Activated T-cell treated with anti-CD3 and anti-CD28 coated beads, Interleukin-2, amount 50 U/mL, for 72 hours (primary cell): ENCODE measurements at regions not wholly inside any gene's neighbourhood (a gene's known extent, or its start where the extent isn't known, plus 50 kb on each side); places are given as distances from the start of the nearest gene placed in this dataset.

Source experiments
- ATAC-seq, 2 donors: fragments of 150-1000 bp; cut with Tn5 transposase; replicated peaks in 1 of 2; 2 replicates each; pipeline ENCODE4 v1.10.0; 2021; ENCODE audit warnings: moderate library complexity in 2 of 2, mild to moderate bottlenecking in 1 of 2
- DNase-seq, 2 donors: peaks; one replicate each; pipeline ENCODE4 v3.0.0; 2021 to 2022; ENCODE audit warnings: mixed read lengths in 1 of 2
- H3K27ac Mint-ChIP-seq: one replicate; pipeline ENCODE4 v1.8.0; 2022; ENCODE audit warnings: mild to moderate bottlenecking, moderate library complexity, mixed read lengths
- H3K27me3 Mint-ChIP-seq: one replicate; pipeline ENCODE4 v1.8.0; 2022; ENCODE audit warnings: low read depth, mixed read lengths
- H3K36me3 Mint-ChIP-seq, 2 donors: one replicate each; pipeline ENCODE4 v1.8.0; 2022; ENCODE audit warnings: mixed read lengths in 2 of 2, mild to moderate bottlenecking in 1 of 2; ENCODE audit not compliant: insufficient read depth in 2 of 2
- H3K4me1 Mint-ChIP-seq: one replicate; pipeline ENCODE4 v1.8.0; 2022; ENCODE audit warnings: low read depth, mixed read lengths
- H3K4me3 Mint-ChIP-seq, 2 donors: one replicate each; pipeline ENCODE4 v1.8.0; 2022; ENCODE audit warnings: mild to moderate bottlenecking in 2 of 2, mixed read lengths in 2 of 2, moderate library complexity in 2 of 2
- H3K9me3 Mint-ChIP-seq, 2 donors: one replicate each; pipeline ENCODE4 v1.8.0; 2022; ENCODE audit warnings: mixed read lengths in 2 of 2

GRCh38 chr1:116819081-116819480, 64.9 kb downstream of the CD2 start:
- H3K4me1 Mint-ChIP-seq: peaks cover 64% of the 10 kb centered on the region
- peaks cover 3 to 11% of the 10 kb centered on the region in 2 donors for H3K36me3 Mint-ChIP-seq
- H3K27ac Mint-ChIP-seq: no peak overlapping the region
- no peaks in the 10 kb centered on the region for H3K27me3 Mint-ChIP-seq
- peak overlapping the region in 1 of 2 donors; percentile 41 for H3K4me3 Mint-ChIP-seq
- H3K9me3 Mint-ChIP-seq: peaks cover under 1% of the 10 kb centered on the region in 2 donors
- ATAC-seq (no peak), DNase-seq (no peak)

DNA sequence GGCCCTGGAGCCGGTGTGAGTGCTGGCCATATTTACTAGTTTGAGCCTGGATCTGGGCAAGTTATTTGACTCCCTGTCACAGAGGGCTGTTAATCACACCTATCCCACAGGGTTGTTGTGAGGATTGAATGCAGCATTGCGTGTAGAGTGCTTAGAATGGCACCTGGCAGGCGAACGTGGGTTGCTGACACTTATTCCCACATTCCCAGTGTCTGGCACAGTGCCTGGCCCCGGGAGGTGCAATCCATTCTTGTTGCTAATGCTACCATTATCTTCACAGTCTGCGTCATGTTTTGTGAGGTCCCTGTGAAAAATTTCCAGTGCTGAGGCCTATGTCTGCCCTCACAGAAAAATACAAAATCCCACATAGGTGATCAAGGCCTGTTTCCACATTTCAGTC, 66.1 kb downstream of the CD2 start:
- H3K27me3 Mint-ChIP-seq: no peaks in the 10 kb centered on the region
- no peak for DNase-seq
- no peaks in the 10 kb centered on the region for H3K9me3 Mint-ChIP-seq
- ATAC-seq: no peak
- no peak overlapping the region for H3K4me3 Mint-ChIP-seq
- peaks cover 64% of the 10 kb centered on the region for H3K4me1 Mint-ChIP-seq
- no peak overlapping the region for H3K27ac Mint-ChIP-seq
- peaks cover 0 to 3% of the 10 kb centered on the region in 2 donors for H3K36me3 Mint-ChIP-seq

DNA sequence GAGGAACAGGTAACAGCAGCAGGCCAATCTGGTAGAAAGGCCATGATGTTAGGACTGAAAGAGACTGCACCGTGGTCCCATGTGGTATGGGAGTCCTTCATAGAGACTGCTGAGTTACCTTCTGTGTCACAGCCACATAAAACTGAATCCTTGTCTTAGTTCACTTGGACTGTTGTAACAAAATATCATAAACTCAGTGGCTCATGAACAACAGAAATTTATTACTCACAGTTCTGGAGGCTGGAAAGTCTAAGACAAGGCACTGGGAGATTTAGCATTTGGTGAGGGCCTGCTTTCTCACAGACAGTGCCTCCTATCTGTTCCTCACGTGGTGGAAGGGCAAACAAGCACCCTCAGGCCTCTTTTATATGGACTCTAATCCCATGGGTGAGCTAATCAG, 67.5 kb downstream of the CD2 start:
- H3K4me3 Mint-ChIP-seq: no peak overlapping the region
- no peaks in the 10 kb centered on the region for H3K36me3 Mint-ChIP-seq
- no peaks in the 10 kb centered on the region for H3K27me3 Mint-ChIP-seq
- DNase-seq: no peak
- ATAC-seq: peak in 1 of 2 donors; percentile 23
- H3K9me3 Mint-ChIP-seq: no peaks in the 10 kb centered on the region
- peaks cover 65% of the 10 kb centered on the region for H3K4me1 Mint-ChIP-seq
- no peak overlapping the region for H3K27ac Mint-ChIP-seq

GRCh38 chr1:116824631-116825206, 70.5 kb downstream of the CD2 start:
- H3K9me3 Mint-ChIP-seq: peaks cover 2 to 6% of the 10 kb centered on the region in 2 donors
- no peak for DNase-seq
- peaks cover 69% of the 10 kb centered on the region for H3K4me1 Mint-ChIP-seq
- H3K27ac Mint-ChIP-seq: peak overlapping the region; percentile 21
- H3K4me3 Mint-ChIP-seq: peak overlapping the region; percentile 79 to 83
- H3K36me3 Mint-ChIP-seq: peaks cover 6 to 13% of the 10 kb centered on the region in 2 donors
- ATAC-seq: no peak
- H3K27me3 Mint-ChIP-seq: no peaks in the 10 kb centered on the region

- H3K27ac Mint-ChIP-seq: peak overlapping the region; percentile 93
- peak overlapping the region; percentile 79 to 83 for H3K4me3 Mint-ChIP-seq
- DNase-seq: peak in 1 of 2 donors; percentile 30
- H3K27me3 Mint-ChIP-seq: no peaks in the 10 kb centered on the region
- H3K9me3 Mint-ChIP-seq: peaks cover 2 to 6% of the 10 kb centered on the region in 2 donors
- H3K36me3 Mint-ChIP-seq: peaks cover 6 to 13% of the 10 kb centered on the region in 2 donors
- no peak for ATAC-seq
- peaks cover 70% of the 10 kb centered on the region for H3K4me1 Mint-ChIP-seq
Observed at GRCh38 chr1:116825207-116825719, 71.0 kb downstream of the CD2 start.

DNA sequence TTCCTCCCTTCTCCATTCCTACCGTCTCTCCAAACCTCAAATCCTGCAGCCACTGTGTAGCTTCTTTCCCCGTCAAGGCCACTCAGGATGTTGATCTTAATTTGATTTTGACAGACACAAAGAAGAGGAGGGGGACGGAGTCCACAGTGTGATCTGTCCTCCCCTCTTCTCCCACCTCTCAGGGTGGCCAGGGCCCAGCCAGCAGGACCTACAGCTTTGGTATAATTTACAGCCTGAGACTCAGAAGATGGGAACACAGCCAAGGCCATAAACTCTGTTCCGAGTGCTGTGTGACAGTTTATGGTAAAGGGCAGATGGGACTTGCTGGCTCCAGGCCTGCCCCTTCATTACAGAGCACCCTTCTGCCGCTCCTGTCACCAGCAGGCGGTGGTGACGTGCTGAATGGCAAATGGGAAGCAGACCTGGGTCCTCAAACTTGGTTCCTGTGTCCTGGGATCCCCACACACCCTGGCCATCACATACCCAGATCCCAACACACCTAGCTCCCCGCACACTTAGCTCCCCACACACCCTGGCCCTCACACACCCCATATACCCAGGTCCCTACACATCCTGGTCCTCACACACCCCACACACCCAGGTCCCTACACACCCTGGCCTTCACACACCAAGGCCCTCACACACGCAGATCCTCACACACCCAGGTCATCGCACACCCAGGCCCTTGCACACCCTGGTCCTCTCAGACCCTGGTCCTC, 71.6 kb downstream of the CD2 start:
- Mint-ChIP-seq H3K4me3 (peak overlapping the region; percentile 79 to 83), H3K27ac (peak overlapping the region; percentile 93), H3K4me1 (peaks cover 73% of the 10 kb centered on the region), H3K36me3 (peaks cover 10 to 13% of the 10 kb centered on the region in 2 donors), H3K9me3 (peaks cover 2 to 10% of the 10 kb centered on the region in 2 donors), H3K27me3 (no peaks in the 10 kb centered on the region)
- ATAC-seq: no peak
- no peak for DNase-seq

GRCh38 chr1:116826818-116827606, 72.8 kb downstream of the CD2 start:
- H3K9me3 Mint-ChIP-seq: peaks cover 2 to 11% of the 10 kb centered on the region in 2 donors
- ATAC-seq: peak; percentile 90 to 91

DNA sequence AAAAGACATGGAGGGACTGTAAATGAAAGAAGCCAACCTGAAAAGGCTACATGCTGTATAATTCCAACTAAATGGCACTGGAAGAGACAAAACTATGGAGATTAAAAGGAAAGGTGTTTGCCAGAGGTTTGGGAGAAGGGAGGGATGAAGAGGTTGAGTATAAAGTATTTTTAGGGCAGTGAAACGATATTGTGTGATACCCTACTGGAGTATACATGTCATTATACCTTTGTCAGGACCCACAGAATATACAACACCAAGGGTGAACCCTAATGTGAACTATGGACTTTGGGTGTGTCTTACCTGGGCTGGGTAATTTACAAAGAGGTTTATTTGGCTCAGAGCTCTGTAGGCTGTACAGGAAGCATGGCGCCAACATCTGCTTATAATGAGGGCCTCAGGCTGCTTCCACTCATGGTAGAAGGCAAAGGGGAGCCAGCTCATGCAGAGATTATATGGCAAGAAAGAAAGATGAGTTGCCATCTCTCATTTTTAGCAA, 73.4 kb downstream of the CD2 start:
- DNase-seq (no peak), ATAC-seq (peak; percentile 6 to 20)
- peak overlapping the region; percentile 79 to 83 for H3K4me3 Mint-ChIP-seq
- H3K9me3 Mint-ChIP-seq: peaks cover 2 to 11% of the 10 kb centered on the region in 2 donors
- peak overlapping the region; percentile 93 for H3K27ac Mint-ChIP-seq
- H3K36me3 Mint-ChIP-seq: peaks cover 10 to 13% of the 10 kb centered on the region in 2 donors
- H3K27me3 Mint-ChIP-seq: no peaks in the 10 kb centered on the region
- H3K4me1 Mint-ChIP-seq: peaks cover 90% of the 10 kb centered on the region

More at GRCh38 chr1:116826818-116827606, 72.8 kb downstream of the CD2 start:
- Mint-ChIP-seq H3K27me3 (no peaks in the 10 kb centered on the region), H3K4me3 (peak overlapping the region; percentile 79 to 83), H3K27ac (peak overlapping the region; percentile 93), H3K36me3 (peaks cover 10 to 13% of the 10 kb centered on the region in 2 donors), H3K4me1 (peaks cover 83% of the 10 kb centered on the region)
- peak; percentile 78 to 89 for DNase-seq

- peaks cover 72% of the 10 kb centered on the region for H3K4me1 Mint-ChIP-seq
- H3K27me3 Mint-ChIP-seq: no peaks in the 10 kb centered on the region
- H3K27ac Mint-ChIP-seq: no peak overlapping the region
- no peak for ATAC-seq
- no peak for DNase-seq
- H3K36me3 Mint-ChIP-seq: peaks cover 13% of the 10 kb centered on the region in 2 donors
- no peak overlapping the region for H3K4me3 Mint-ChIP-seq
- peaks cover 2 to 13% of the 10 kb centered on the region in 2 donors for H3K9me3 Mint-ChIP-seq
Observed at GRCh38 chr1:116832308-116832931, 77.3 kb upstream of the PTGFRN start.

- Mint-ChIP-seq H3K27me3 (no peaks in the 10 kb centered on the region), H3K27ac (peak overlapping the region; percentile 40), H3K4me3 (no peak overlapping the region), H3K9me3 (peaks cover 0 to 12% of the 10 kb centered on the region in 2 donors), H3K4me1 (peaks cover 66% of the 10 kb centered on the region), H3K36me3 (peaks cover 12% of the 10 kb centered on the region in 2 donors)
- DNase-seq (no peak), ATAC-seq (no peak)
Observed at GRCh38 chr1:116832932-116833578, 76.7 kb upstream of the PTGFRN start.

GRCh38 chr1:116833718-116834117, 76.0 kb upstream of the PTGFRN start:
- H3K27me3 Mint-ChIP-seq: no peaks in the 10 kb centered on the region
- ATAC-seq (no peak), DNase-seq (no peak)
- peaks cover 8 to 12% of the 10 kb centered on the region in 2 donors for H3K36me3 Mint-ChIP-seq
- no peak overlapping the region for H3K4me3 Mint-ChIP-seq
- H3K27ac Mint-ChIP-seq: no peak overlapping the region
- peaks cover 59% of the 10 kb centered on the region for H3K4me1 Mint-ChIP-seq
- H3K9me3 Mint-ChIP-seq: peaks cover 0 to 12% of the 10 kb centered on the region in 2 donors

- Mint-ChIP-seq H3K9me3 (peaks cover 0 to 9% of the 10 kb centered on the region in 2 donors), H3K27me3 (no peaks in the 10 kb centered on the region)
Observed at GRCh38 chr1:116834595-116834994, 75.1 kb upstream of the PTGFRN start.

More at GRCh38 chr1:116834595-116834994, 75.1 kb upstream of the PTGFRN start:
- Mint-ChIP-seq H3K4me1 (peaks cover 50% of the 10 kb centered on the region), H3K27ac (no peak overlapping the region), H3K4me3 (no peak overlapping the region), H3K36me3 (peaks cover 3 to 8% of the 10 kb centered on the region in 2 donors)
- no peak for ATAC-seq
- DNase-seq: no peak
